Memory B cell (primary cell): ENCODE measurements at regions not wholly inside any gene's neighbourhood (a gene's known extent, or its start where the extent isn't known, plus 50 kb on each side); places are given as distances from the start of the nearest gene placed in this dataset.

Experiments
- ATAC-seq: fragments of 150-1000 bp; cut with Tn5 transposase; 2 replicates; pipeline ENCODE4 v1.10.0; 2021; ENCODE audit warnings: low read depth, mild to moderate bottlenecking, moderate library complexity
- DNase-seq, 2 donors: peaks; one replicate each; pipeline ENCODE4 v3.0.0; 2022; ENCODE audit warnings: low spot score in 2 of 2
- H3K27ac Mint-ChIP-seq: one replicate; pipeline ENCODE4 v1.8.0; 2022; ENCODE audit warnings: mild to moderate bottlenecking, moderate library complexity, mixed read lengths
- H3K27me3 Mint-ChIP-seq: one replicate; pipeline ENCODE4 v1.8.0; 2022; ENCODE audit warnings: mixed read lengths
- H3K36me3 Mint-ChIP-seq: one replicate; pipeline ENCODE4 v1.8.0; 2022; ENCODE audit warnings: mild to moderate bottlenecking, mixed read lengths
- H3K4me1 Mint-ChIP-seq: one replicate; pipeline ENCODE4 v1.8.0; 2022; ENCODE audit warnings: mixed read lengths
- H3K4me3 Mint-ChIP-seq: one replicate; pipeline ENCODE4 v1.8.0; 2022; ENCODE audit warnings: mild to moderate bottlenecking, moderate library complexity, mixed read lengths
- H3K9me3 Mint-ChIP-seq: one replicate; pipeline ENCODE4 v1.8.0; 2022; ENCODE audit warnings: mixed read lengths

GRCh38 chr10:105726149-105726548, 1085.1 kb downstream of the SORCS3 start:
- no peaks in the 10 kb centered on the region for H3K4me1 Mint-ChIP-seq
- H3K27me3 Mint-ChIP-seq, result no peaks in the 10 kb centered on the region
- no peak for ATAC-seq
- H3K27ac Mint-ChIP-seq, result no peak overlapping the region
- H3K36me3 Mint-ChIP-seq, result no peaks in the 10 kb centered on the region
- H3K9me3 Mint-ChIP-seq, result peaks cover 7% of the 10 kb centered on the region
- no peak overlapping the region for H3K4me3 Mint-ChIP-seq
- DNase-seq, result no peak

- H3K9me3 Mint-ChIP-seq, result peaks cover 7% of the 10 kb centered on the region
- H3K27me3 Mint-ChIP-seq, result no peaks in the 10 kb centered on the region
- DNase-seq (no peak), ATAC-seq (no peak)
- H3K4me1 Mint-ChIP-seq, result no peaks in the 10 kb centered on the region
- H3K36me3 Mint-ChIP-seq, result no peaks in the 10 kb centered on the region
- no peak overlapping the region for H3K4me3 Mint-ChIP-seq
- H3K27ac Mint-ChIP-seq, result no peak overlapping the region
Measured at GRCh38 chr10:105725007-105725406, 1083.9 kb downstream of the SORCS3 start.

GRCh38 chr10:105718207-105718995, 1077.3 kb downstream of the SORCS3 start:
- Mint-ChIP-seq H3K9me3 (peaks cover 8% of the 10 kb centered on the region), H3K4me1 (no peaks in the 10 kb centered on the region), H3K4me3 (no peak overlapping the region), H3K36me3 (no peaks in the 10 kb centered on the region), H3K27me3 (no peaks in the 10 kb centered on the region), H3K27ac (no peak overlapping the region)
- no peak for ATAC-seq
- DNase-seq, result no peak

GRCh38 chr10:105714728-105715127, 1073.6 kb downstream of the SORCS3 start:
- H3K4me3 Mint-ChIP-seq, result no peak overlapping the region
- H3K27me3 Mint-ChIP-seq, result no peaks in the 10 kb centered on the region
- DNase-seq (no peak), ATAC-seq (no peak)
- H3K4me1 Mint-ChIP-seq, result no peaks in the 10 kb centered on the region
- H3K9me3 Mint-ChIP-seq, result peaks cover 11% of the 10 kb centered on the region
- H3K36me3 Mint-ChIP-seq, result no peaks in the 10 kb centered on the region
- no peak overlapping the region for H3K27ac Mint-ChIP-seq

DNA sequence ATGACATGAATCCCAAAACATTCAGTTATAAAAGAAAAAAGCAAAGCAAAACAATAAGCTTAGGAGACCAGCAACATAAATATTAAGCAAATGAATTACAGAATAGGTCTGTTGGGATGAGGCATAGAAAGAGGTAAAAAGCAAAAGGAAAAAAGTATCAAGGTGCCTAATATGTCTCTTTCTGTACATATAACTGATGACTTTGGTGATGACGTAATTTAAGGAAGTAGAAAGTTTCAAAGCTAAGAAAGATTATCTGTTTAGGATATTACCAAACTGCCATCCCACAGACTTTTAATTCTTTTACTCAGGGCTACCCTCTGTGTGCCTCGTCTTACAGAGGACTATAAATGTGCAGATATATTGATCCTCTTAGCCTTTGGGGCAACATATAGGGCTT, 1066.5 kb downstream of the SORCS3 start:
- ATAC-seq (no peak), DNase-seq (no peak)
- no peak overlapping the region for H3K4me3 Mint-ChIP-seq
- H3K27ac Mint-ChIP-seq, result no peak overlapping the region
- H3K4me1 Mint-ChIP-seq, result no peaks in the 10 kb centered on the region
- no peaks in the 10 kb centered on the region for H3K36me3 Mint-ChIP-seq
- peaks cover 4% of the 10 kb centered on the region for H3K9me3 Mint-ChIP-seq
- no peaks in the 10 kb centered on the region for H3K27me3 Mint-ChIP-seq

DNA sequence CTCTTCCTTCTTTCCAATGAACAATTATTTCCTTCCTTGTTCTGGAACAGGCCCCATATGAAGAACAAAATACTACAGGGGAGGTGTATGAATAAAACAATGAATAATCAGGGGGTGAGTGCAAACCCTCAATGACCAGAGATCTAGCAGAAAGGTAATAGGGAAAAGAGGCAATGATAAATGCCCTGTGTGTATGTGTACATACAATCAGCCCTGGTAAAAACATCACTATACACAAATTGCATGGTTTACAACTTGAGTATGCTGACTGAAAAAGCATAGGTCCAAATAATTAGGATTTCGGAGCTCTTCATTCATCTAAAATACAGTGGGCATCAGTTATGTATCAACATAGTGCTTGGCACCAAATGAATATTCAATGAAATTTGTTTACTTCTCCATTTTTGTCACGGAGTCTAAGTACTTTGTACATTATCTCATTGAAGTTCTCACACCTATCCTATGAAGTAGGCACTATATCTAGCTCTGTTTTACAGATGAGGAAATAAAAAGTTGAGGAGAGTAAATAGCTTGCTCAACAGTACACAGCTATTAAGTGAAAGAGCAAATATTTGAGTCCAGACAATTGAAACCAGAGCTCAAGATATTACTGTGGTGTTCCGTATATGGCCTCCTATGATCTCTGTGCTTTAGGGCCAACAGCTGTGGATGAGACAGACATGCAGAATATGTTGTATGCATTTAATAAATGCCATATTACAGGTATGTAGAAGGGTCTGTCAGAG, 1065.4 kb downstream of the SORCS3 start:
- H3K4me3 Mint-ChIP-seq, result no peak overlapping the region
- H3K27ac Mint-ChIP-seq, result no peak overlapping the region
- ATAC-seq, result no peak
- no peaks in the 10 kb centered on the region for H3K36me3 Mint-ChIP-seq
- no peaks in the 10 kb centered on the region for H3K27me3 Mint-ChIP-seq
- no peak for DNase-seq
- no peaks in the 10 kb centered on the region for H3K4me1 Mint-ChIP-seq
- peaks cover 4% of the 10 kb centered on the region for H3K9me3 Mint-ChIP-seq

- Mint-ChIP-seq H3K4me1 (no peaks in the 10 kb centered on the region), H3K9me3 (peaks cover 1% of the 10 kb centered on the region), H3K27me3 (no peaks in the 10 kb centered on the region), H3K27ac (no peak overlapping the region), H3K4me3 (no peak overlapping the region), H3K36me3 (no peaks in the 10 kb centered on the region)
- ATAC-seq, result no peak
- DNase-seq, result no peak
Measured at GRCh38 chr10:105702211-105702610, 1061.1 kb downstream of the SORCS3 start.

GRCh38 chr10:105700218-105700617, 1059.1 kb downstream of the SORCS3 start:
- H3K4me1 Mint-ChIP-seq, result no peaks in the 10 kb centered on the region
- H3K36me3 Mint-ChIP-seq, result no peaks in the 10 kb centered on the region
- peaks cover 1% of the 10 kb centered on the region for H3K9me3 Mint-ChIP-seq
- H3K27me3 Mint-ChIP-seq, result no peaks in the 10 kb centered on the region
- no peak overlapping the region for H3K4me3 Mint-ChIP-seq
- no peak overlapping the region for H3K27ac Mint-ChIP-seq
- DNase-seq (no peak), ATAC-seq (no peak)

GRCh38 chr10:105699504-105699903, 1058.4 kb downstream of the SORCS3 start:
- no peaks in the 10 kb centered on the region for H3K36me3 Mint-ChIP-seq
- no peaks in the 10 kb centered on the region for H3K4me1 Mint-ChIP-seq
- DNase-seq, result no peak
- H3K27me3 Mint-ChIP-seq, result no peaks in the 10 kb centered on the region
- H3K9me3 Mint-ChIP-seq, result peaks cover 1% of the 10 kb centered on the region
- no peak overlapping the region for H3K27ac Mint-ChIP-seq
- no peak for ATAC-seq
- no peak overlapping the region for H3K4me3 Mint-ChIP-seq

DNA sequence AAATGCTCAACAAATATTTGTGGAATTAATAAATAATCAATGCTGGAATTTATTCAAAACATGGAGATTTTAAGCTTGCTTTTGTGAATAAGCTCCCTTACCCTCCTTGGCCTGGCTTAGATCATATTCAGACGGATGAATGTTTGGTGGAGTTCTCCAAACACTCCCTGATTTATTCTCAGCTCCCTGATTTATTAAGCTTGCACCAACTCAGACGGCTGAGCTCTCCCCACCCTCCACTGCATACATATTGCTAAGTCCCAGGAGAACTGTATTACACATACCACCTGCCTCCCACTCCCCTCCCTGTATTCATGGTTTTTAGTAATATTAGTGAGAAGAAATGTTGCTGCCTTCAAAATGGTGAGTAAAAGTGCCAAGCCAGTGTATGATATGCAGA, 1057.5 kb downstream of the SORCS3 start:
- H3K27ac Mint-ChIP-seq, result no peak overlapping the region
- H3K4me3 Mint-ChIP-seq, result no peak overlapping the region
- DNase-seq, result no peak
- no peaks in the 10 kb centered on the region for H3K36me3 Mint-ChIP-seq
- no peaks in the 10 kb centered on the region for H3K4me1 Mint-ChIP-seq
- ATAC-seq, result no peak
- H3K27me3 Mint-ChIP-seq, result no peaks in the 10 kb centered on the region
- H3K9me3 Mint-ChIP-seq, result peaks cover 1% of the 10 kb centered on the region

DNA sequence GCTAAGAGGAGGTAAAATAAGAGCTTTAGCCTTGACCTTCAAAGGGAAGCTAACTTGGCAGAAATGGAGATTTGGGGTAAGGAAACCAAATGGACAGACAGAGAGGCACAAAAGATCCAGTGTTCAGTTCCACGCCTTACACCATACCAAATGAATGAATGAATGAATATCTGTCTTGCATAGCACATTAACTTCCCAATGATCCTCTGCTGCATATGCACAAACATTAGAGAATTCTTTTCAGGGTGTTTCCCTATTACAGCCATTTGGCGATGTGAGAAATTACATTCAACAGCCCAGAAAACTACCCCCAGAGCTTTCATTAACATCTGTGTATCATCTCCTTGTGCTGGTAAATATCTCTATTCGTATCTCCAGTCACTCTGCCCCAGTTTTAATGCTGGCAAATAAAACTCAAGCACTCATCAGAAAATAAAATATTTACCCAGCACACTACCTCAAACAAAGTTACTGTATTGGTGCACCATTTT, 1056.2 kb downstream of the SORCS3 start:
- Mint-ChIP-seq H3K9me3 (no peaks in the 10 kb centered on the region), H3K36me3 (no peaks in the 10 kb centered on the region), H3K27ac (no peak overlapping the region), H3K4me3 (no peak overlapping the region), H3K4me1 (no peaks in the 10 kb centered on the region), H3K27me3 (no peaks in the 10 kb centered on the region)
- DNase-seq (no peak), ATAC-seq (no peak)

- Mint-ChIP-seq H3K27ac (no peak overlapping the region), H3K9me3 (peaks cover 5% of the 10 kb centered on the region), H3K4me1 (no peaks in the 10 kb centered on the region), H3K4me3 (no peak overlapping the region), H3K27me3 (no peaks in the 10 kb centered on the region), H3K36me3 (no peaks in the 10 kb centered on the region)
- ATAC-seq (no peak), DNase-seq (no peak)
Measured at GRCh38 chr10:105691811-105692210, 1050.7 kb downstream of the SORCS3 start.

- no peaks in the 10 kb centered on the region for H3K36me3 Mint-ChIP-seq
- peaks cover 14% of the 10 kb centered on the region for H3K9me3 Mint-ChIP-seq
- no peak overlapping the region for H3K4me3 Mint-ChIP-seq
- DNase-seq, result no peak
- ATAC-seq, result no peak
- no peak overlapping the region for H3K27ac Mint-ChIP-seq
- no peaks in the 10 kb centered on the region for H3K27me3 Mint-ChIP-seq
- no peaks in the 10 kb centered on the region for H3K4me1 Mint-ChIP-seq
Measured at GRCh38 chr10:105682911-105683310, 1041.8 kb downstream of the SORCS3 start.

DNA sequence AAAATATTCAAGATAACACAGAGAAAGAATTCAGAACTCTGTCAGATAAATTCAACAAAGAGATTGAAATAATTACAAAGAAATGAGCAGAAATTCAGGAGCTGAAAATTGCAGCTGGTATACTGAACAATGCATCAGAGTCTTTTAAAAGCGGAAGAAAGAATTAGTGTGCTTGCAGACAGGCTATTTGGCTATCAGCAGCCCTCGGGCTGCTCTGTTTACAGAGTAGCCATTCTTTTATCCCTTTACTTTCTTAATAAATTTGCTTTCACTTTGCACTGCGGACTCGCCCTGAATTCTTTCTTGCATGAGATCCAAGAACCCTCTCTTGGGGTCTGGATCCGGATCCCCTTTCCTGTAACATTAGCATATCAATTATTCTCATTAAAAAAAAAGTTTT, 1040.0 kb downstream of the SORCS3 start:
- Mint-ChIP-seq H3K27ac (no peak overlapping the region), H3K9me3 (peaks cover 18% of the 10 kb centered on the region), H3K4me1 (no peaks in the 10 kb centered on the region), H3K27me3 (no peaks in the 10 kb centered on the region), H3K4me3 (no peak overlapping the region), H3K36me3 (no peaks in the 10 kb centered on the region)
- DNase-seq, result no peak
- ATAC-seq, result no peak
